Peyer's patch (tissue), 4 donors: ENCODE measurements at regions not wholly inside any gene's neighbourhood (a gene's known extent, or its start where the extent isn't known, plus 50 kb on each side); places are given as distances from the start of the nearest gene placed in this dataset.

Experiments
- CTCF ChIP-seq, 6 experiments: fragments of 450-650 bp in 4 of 6; fragments of 200-600 bp in 2 of 6; sonication (generic) in 1 of 6; IDR thresholded peaks; one replicate each; pipeline ENCODE4 v1.5.1; 2017 to 2019; ENCODE audit warnings: antibody characterized with exemption in 6 of 6, mild to moderate bottlenecking in 3 of 6, moderate library complexity in 1 of 6
- POLR2A ChIP-seq, 2 donors: fragments of 450-650 bp; IDR thresholded peaks; one replicate each; pipeline ENCODE4 v1.5.1; 2017; ENCODE audit warnings: antibody characterized with exemption in 2 of 2, mild to moderate bottlenecking in 2 of 2, moderate library complexity in 2 of 2

DNA sequence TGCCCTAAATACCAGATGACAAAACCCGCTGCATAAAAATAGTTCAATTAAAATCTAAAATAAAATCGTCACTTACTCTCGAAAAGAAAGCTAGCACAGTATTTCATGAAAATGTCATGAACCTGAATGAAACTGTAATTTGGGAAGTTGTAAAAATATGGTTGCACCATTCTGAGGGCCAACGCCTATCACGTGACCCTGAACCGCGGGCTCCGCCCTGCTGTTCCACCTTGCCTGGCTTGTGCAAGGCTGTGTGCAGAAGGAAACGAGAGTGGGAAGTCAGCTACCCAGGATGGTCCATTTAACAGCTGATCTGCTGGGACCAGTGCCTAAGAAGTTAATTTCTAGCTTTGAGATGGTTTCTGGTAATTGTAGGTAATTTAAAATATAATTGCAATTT lies 91.7 kb upstream of the BMP4 start:
- TF ChIP-seq CTCF (IDR thresholded peaks at IDR 0.05) (no peak), POLR2A (IDR thresholded peaks at IDR 0.05) (no peak)
